ENCODE measurements at regions not wholly inside any gene's neighbourhood (a gene's known extent, or its start where the extent isn't known, plus 50 kb on each side); places are given as distances from the start of the nearest gene placed in this dataset.

DNA sequence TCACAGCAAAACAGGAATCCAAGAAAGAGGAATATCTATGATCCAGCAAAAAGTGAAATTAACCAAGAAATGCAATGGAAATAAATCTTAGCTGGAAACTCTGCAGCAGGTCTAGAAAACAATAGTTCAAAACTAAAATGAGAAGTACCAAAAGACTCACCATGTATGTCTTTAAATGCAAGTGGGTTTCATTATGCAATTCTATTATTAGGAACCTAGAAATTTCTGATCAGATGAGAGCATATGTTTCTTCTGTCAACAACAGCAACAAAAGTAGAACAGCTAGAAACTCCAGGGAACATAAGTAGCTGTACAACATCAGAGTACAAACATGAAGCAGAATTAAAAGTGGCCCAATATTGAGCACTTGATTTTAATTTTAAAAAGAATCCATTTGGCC, 304.0 kb downstream of the ARHGAP12 start:
- H3K27me3 ChIP-seq: no peaks in the 10 kb centered on the region
- peaks cover 0 to 10% (median 0%) of the 10 kb centered on the region in 10 experiments; a peak in 5 of 20 replicates for H3K4me1 ChIP-seq
- H3K9me3 ChIP-seq (replicated peaks in 1 of 11): peaks cover 36 to 49% (median 44%) of the 10 kb centered on the region in 11 experiments
- H4K20me1 ChIP-seq: no peaks in the 10 kb centered on the region
- no peak overlapping the region for H3K4me2 ChIP-seq
- H3K36me3 ChIP-seq: no peaks in the 10 kb centered on the region
- no peak overlapping the region for H3K27ac ChIP-seq
- no peak overlapping the region for H3K4me3 ChIP-seq
- no peak overlapping the region for H3K9ac ChIP-seq
- TF ChIP-seq Cebpa-rat (IDR thresholded peaks at IDR 0.05): no peak

DNA sequence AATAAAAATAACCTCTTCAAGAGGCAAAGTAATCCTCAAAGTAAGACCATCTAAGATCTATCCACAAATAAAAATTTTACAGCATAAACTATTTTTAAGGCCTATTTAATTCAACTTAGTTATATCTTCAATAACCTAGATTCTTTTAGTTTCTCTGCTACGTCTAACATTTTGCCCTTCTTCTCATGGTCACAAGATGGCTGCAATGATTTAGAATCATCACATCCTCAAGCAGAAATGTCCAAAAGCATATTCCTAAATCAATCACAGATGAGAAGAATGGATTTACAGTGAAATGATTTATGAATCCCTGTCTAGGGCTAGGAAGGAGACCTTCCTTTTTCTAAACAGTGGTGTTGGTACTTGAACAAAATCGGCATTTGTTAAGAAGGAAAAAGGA, 304.7 kb downstream of the ARHGAP12 start:
- Histone ChIP-seq H3K9me3 (replicated peaks in 1 of 11) (peaks cover 36 to 49% (median 44%) of the 10 kb centered on the region in 11 experiments), H3K36me3 (no peaks in the 10 kb centered on the region), H4K20me1 (no peaks in the 10 kb centered on the region), H3K27me3 (no peaks in the 10 kb centered on the region), H3K4me1 (peaks cover 0 to 17% (median 0%) of the 10 kb centered on the region in 10 experiments; a peak in 5 of 20 replicates), H3K27ac (no peak overlapping the region), H3K4me3 (no peak overlapping the region), H3K4me2 (no peak overlapping the region), H3K9ac (no peak overlapping the region)
- no peak for TF ChIP-seq Cebpa-rat (IDR thresholded peaks at IDR 0.05)

DNA sequence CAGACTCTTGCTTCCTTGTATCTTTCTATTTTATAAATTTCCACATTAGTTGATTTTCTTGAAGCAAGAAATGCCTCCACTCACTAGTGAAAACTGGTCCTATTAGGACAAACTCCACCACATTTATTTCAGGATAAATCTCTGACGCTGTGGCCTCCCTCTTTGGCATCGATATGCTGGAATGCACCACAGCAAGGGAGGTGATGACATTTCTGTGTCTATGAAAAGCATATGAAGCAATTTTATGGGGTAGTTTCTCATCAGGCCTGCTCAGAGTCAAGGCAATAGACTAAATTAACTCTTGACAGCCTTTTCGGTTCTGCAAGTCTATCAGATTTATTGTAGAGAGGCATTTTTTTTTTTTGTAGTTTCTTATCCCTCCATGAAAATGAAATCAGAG, 304.4 kb downstream of the ZEB1 start:
- peaks cover 36 to 49% (median 44%) of the 10 kb centered on the region in 11 experiments for H3K9me3 ChIP-seq (replicated peaks in 1 of 11)
- H3K9ac ChIP-seq: no peak overlapping the region
- no peak overlapping the region for H3K4me2 ChIP-seq
- no peaks in the 10 kb centered on the region for H3K36me3 ChIP-seq
- no peak overlapping the region for H3K27ac ChIP-seq
- TF ChIP-seq Cebpa-rat (IDR thresholded peaks at IDR 0.05): no peak
- no peaks in the 10 kb centered on the region for H4K20me1 ChIP-seq
- peaks cover 0 to 18% (median 0%) of the 10 kb centered on the region in 10 experiments; a peak in 5 of 20 replicates for H3K4me1 ChIP-seq
- no peaks in the 10 kb centered on the region for H3K27me3 ChIP-seq
- no peak overlapping the region for H3K4me3 ChIP-seq

DNA sequence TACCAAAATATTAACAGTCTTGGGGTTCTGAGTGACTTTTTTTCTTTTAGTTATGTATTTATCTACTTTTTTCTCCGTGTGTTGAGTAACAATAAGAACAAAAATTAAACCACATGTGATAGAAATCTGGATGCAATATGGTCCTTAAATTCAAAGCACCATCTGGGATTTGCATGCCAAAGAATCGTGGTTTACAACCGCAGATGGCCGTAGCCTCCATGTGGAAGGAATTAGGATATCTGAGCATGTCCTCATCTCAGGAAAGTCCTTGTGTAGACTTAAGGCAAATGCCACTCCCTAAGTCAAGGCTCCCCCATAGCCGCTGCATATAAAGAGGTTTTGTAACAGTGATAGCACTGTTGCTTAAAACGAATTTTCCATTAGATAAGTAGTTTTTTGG, 304.0 kb downstream of the ZEB1 start:
- H3K4me2 ChIP-seq: no peak overlapping the region
- no peaks in the 10 kb centered on the region for H3K27me3 ChIP-seq
- no peak overlapping the region for H3K27ac ChIP-seq
- TF ChIP-seq Cebpa-rat (IDR thresholded peaks at IDR 0.05): no peak
- no peak overlapping the region for H3K4me3 ChIP-seq
- no peak overlapping the region for H3K9ac ChIP-seq
- no peaks in the 10 kb centered on the region for H4K20me1 ChIP-seq
- H3K9me3 ChIP-seq (replicated peaks in 1 of 11): peaks cover 36 to 49% (median 44%) of the 10 kb centered on the region in 11 experiments
- no peaks in the 10 kb centered on the region for H3K36me3 ChIP-seq
- peaks cover 0 to 21% (median 0%) of the 10 kb centered on the region in 10 experiments; a peak in 5 of 20 replicates for H3K4me1 ChIP-seq

DNA sequence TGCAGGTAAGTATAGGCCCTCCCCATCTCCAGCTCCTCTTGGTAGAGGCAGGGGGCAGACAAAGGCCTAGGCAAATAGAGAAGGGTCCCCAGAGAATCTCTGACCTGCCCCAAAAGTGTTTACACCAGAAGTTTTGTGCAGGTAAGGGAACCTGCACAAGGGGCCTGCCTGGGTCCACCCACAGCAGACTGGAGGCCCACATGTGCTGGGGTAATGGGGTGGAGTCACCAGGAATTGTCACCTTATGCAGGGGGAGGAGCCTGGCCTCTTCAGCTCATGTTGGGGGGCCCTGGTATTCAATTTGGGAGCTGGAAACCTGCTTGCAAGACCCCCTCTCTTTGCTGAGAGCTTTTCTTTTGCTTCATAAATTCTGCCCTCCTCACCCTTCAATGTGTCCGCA, 302.7 kb downstream of the ZEB1 start:
- Histone ChIP-seq H3K9ac (no peak overlapping the region), H3K27ac (no peak overlapping the region), H3K4me1 (peaks cover 0 to 31% (median 0%) of the 10 kb centered on the region in 10 experiments; a peak in 5 of 20 replicates), H3K36me3 (no peaks in the 10 kb centered on the region), H4K20me1 (no peaks in the 10 kb centered on the region), H3K4me2 (no peak overlapping the region), H3K27me3 (no peaks in the 10 kb centered on the region), H3K9me3 (replicated peaks in 1 of 11) (peaks cover 28 to 41% (median 36%) of the 10 kb centered on the region in 11 experiments), H3K4me3 (no peak overlapping the region)
- TF ChIP-seq Cebpa-rat (IDR thresholded peaks at IDR 0.05): no peak

- H3K36me3 ChIP-seq: no peaks in the 10 kb centered on the region
- H3K4me2 ChIP-seq: peak overlapping the region in 3 of 11 experiments; percentile 11 to 67 (median 56); a peak in 3 of 22 replicates
- TF ChIP-seq Cebpa-rat (IDR thresholded peaks at IDR 0.05): no peak
- no peaks in the 10 kb centered on the region for H3K27me3 ChIP-seq
- H4K20me1 ChIP-seq: no peaks in the 10 kb centered on the region
- no peak overlapping the region for H3K9ac ChIP-seq
- peaks cover 17 to 30% (median 25%) of the 10 kb centered on the region in 11 experiments for H3K9me3 ChIP-seq (replicated peaks in 1 of 11)
- no peak overlapping the region for H3K27ac ChIP-seq
- no peak overlapping the region for H3K4me3 ChIP-seq
- H3K4me1 ChIP-seq: peaks cover 0 to 32% (median 0%) of the 10 kb centered on the region in 10 experiments; a peak in 5 of 20 replicates
These were observed 301.5 kb downstream of the ZEB1 start for GRCh38 chr10:31620226-31621151.

DNA sequence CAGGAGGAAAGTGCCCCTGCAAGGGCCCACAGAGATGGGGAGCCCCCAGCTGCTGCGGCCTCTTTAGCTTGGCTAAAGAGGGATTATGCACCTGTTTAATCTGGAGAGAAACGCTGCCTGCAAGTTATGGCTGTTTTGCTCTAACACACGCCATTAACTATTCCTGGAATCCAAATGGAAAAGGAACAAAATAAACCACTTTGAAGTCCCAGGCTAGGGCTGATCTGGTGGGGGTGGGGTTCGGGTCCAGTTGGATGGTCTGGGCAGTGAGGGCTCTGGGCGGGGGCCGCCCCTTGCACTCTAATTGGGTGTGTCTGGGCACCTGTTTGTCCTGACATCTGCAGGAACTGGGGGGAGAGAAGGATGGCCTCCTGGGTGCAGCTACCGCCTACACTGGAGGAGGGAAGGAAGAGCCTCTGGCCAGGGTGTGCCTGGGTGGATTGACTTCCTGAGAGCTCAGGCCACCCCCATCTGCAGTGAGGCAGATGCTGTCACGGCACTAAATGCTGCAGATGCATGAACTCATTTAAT, 300.6 kb downstream of the ZEB1 start:
- Histone ChIP-seq H3K9me3 (replicated peaks in 1 of 11) (peaks cover 9 to 26% (median 17%) of the 10 kb centered on the region in 11 experiments), H4K20me1 (no peaks in the 10 kb centered on the region), H3K27me3 (no peaks in the 10 kb centered on the region), H3K4me1 (peaks cover 0 to 30% (median 0%) of the 10 kb centered on the region in 10 experiments; a peak in 5 of 20 replicates), H3K4me2 (peak overlapping the region in 3 of 11 experiments; percentile 11 to 67 (median 56); a peak in 6 of 22 replicates), H3K4me3 (no peak overlapping the region), H3K9ac (no peak overlapping the region), H3K36me3 (no peaks in the 10 kb centered on the region), H3K27ac (no peak overlapping the region)
- TF ChIP-seq Cebpa-rat (IDR thresholded peaks at IDR 0.05): no peak

DNA sequence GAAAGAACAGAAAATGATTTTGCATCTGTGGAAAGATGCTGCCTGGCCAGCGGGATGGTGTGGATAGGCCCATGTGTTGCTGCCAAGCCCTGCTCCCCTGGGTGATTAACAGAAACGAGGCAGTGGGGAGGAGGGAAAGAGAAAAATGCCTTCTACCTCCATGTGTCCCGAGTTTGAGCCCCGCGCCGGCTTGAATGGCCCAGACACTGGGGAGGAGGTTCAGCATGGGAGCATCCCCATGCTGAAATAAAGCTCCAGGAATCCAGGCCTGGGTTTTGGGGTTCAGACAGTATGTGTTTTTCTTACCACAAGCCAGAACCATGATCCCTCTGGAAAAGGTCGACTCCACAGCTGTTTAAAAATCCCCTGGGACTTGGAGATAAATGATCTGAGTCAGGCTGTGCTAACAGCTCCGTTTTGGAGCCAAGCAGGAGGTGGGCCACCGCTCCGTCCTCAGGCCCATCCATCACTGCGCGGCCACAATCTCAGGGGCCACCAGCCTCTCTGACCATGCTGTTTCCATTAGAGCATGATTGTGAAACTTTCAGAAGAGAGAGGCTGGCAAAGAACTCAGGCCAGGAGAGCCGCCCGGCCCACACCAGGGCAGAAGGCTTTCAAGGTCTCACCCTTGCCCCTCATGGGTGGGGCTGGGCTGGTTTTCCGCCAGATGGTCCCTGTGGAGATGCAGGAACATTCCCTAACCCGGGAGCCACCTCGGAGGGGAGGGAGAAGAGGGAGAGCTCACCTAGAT, 299.7 kb downstream of the ZEB1 start:
- Histone ChIP-seq H3K9me3 (replicated peaks in 1 of 11) (peaks cover under 1 to 17% (median 8%) of the 10 kb centered on the region in 11 experiments; a peak in 17 of 22 replicates), H3K4me1 (peaks cover 0 to 30% (median 0%) of the 10 kb centered on the region in 10 experiments; a peak in 5 of 20 replicates), H3K4me2 (peak overlapping the region in 2 of 11 experiments; percentile 56 to 67; a peak in 2 of 22 replicates), H4K20me1 (no peaks in the 10 kb centered on the region), H3K36me3 (no peaks in the 10 kb centered on the region), H3K4me3 (no peak overlapping the region), H3K9ac (no peak overlapping the region), H3K27me3 (no peaks in the 10 kb centered on the region), H3K27ac (no peak overlapping the region)
- no peak for TF ChIP-seq Cebpa-rat (IDR thresholded peaks at IDR 0.05)
